ENCODE measurements at regions not wholly inside any gene's neighbourhood (a gene's known extent, or its start where the extent isn't known, plus 50 kb on each side); places are given as distances from the start of the nearest gene placed in this dataset.
"Not testable (repeated sequence)": the region's sequence is repeated elsewhere in the genome, so short reads cannot be mapped to it uniquely, and the experiment has no call there.

GRCh38 chr3:102688556-102688930, 253.7 kb downstream of the ZPLD1 start:
- no peak for FAIRE-seq

- no peak for FAIRE-seq
Measured at GRCh38 chr3:102691507-102691906, 256.7 kb downstream of the ZPLD1 start.

GRCh38 chr3:102699104-102699818, 264.4 kb downstream of the ZPLD1 start:
- FAIRE-seq: no peak

- FAIRE-seq: no peak
Measured at GRCh38 chr3:102699819-102700140, 265.0 kb downstream of the ZPLD1 start.

GRCh38 chr3:102712896-102713295, 278.1 kb downstream of the ZPLD1 start:
- FAIRE-seq: no peak

GRCh38 chr3:102714567-102714966, 279.8 kb downstream of the ZPLD1 start:
- FAIRE-seq: no peak

GRCh38 chr3:102715030-102715697, 280.3 kb downstream of the ZPLD1 start:
- FAIRE-seq: no peak

- FAIRE-seq: no peak
Measured at GRCh38 chr3:102718651-102719050, 283.8 kb downstream of the ZPLD1 start.

GRCh38 chr3:102722317-102722716, 287.5 kb downstream of the ZPLD1 start:
- FAIRE-seq: no peak

- FAIRE-seq: no peak
Measured at GRCh38 chr3:102727340-102727739, 292.5 kb downstream of the ZPLD1 start.

- not testable (repeated sequence) for FAIRE-seq
Measured at GRCh38 chr3:102732581-102732980, 297.8 kb downstream of the ZPLD1 start.

GRCh38 chr3:102733791-102734563, 299.2 kb downstream of the ZPLD1 start:
- no peak for FAIRE-seq

- no peak for FAIRE-seq
Measured at GRCh38 chr3:102735311-102735710, 300.5 kb downstream of the ZPLD1 start.

- FAIRE-seq: no peak
Measured at GRCh38 chr3:102736288-102736974, 301.6 kb downstream of the ZPLD1 start.

GRCh38 chr3:102736975-102737304, 302.1 kb downstream of the ZPLD1 start:
- no peak for FAIRE-seq

GRCh38 chr3:102737353-102737752, 302.5 kb downstream of the ZPLD1 start:
- FAIRE-seq: no peak

- FAIRE-seq: no peak
Measured at GRCh38 chr3:102741105-102741504, 306.3 kb downstream of the ZPLD1 start.

- no peak for FAIRE-seq
Measured at GRCh38 chr3:102741694-102742093, 306.9 kb downstream of the ZPLD1 start.

GRCh38 chr3:102745881-102746280, 311.1 kb downstream of the ZPLD1 start:
- FAIRE-seq: no peak

GRCh38 chr3:102747611-102748010, 312.8 kb downstream of the ZPLD1 start:
- no peak for FAIRE-seq

GRCh38 chr3:102748646-102749045, 313.8 kb downstream of the ZPLD1 start:
- FAIRE-seq: no peak

GRCh38 chr3:102750322-102750721, 315.5 kb downstream of the ZPLD1 start:
- no peak for FAIRE-seq

- no peak for FAIRE-seq
Measured at GRCh38 chr3:102753901-102754300, 319.1 kb downstream of the ZPLD1 start.

Measured in colon (tissue), 2 donors.